ENCODE measurements at regions not wholly inside any gene's neighbourhood (a gene's known extent, or its start where the extent isn't known, plus 50 kb on each side); places are given as distances from the start of the nearest gene placed in this dataset.

- TF ChIP-seq CTCF (IDR thresholded peaks at IDR 0.05) (no peak), POLR2A (IDR thresholded peaks at IDR 0.05) (no peak)
These were observed 751.7 kb upstream of the WWC1 start for GRCh38 chr5:167539747-167540146.
